OCI-LY3 (cell line): ENCODE measurements at regions not wholly inside any gene's neighbourhood (a gene's known extent, or its start where the extent isn't known, plus 50 kb on each side); places are given as distances from the start of the nearest gene placed in this dataset.

Source experiments
- H2AFZ ChIP-seq: fragments of 200-600, 300-600 bp; shearing (Covaris generic); 2 replicates; pipeline ENCODE4 v1.6.0; 2014; ENCODE audit warnings: antibody characterized with exemption, low read depth, low read length
- H3K27ac ChIP-seq: fragments of 200-600, 300-600 bp; sonication (generic); 2 replicates; pipeline ENCODE4 v1.5.1; 2014; ENCODE audit warnings: mild to moderate bottlenecking, low read length, moderate library complexity, mixed read lengths
- H3K27me3 ChIP-seq: fragments of 200-600, 300-600 bp; sonication (generic); 2 replicates; pipeline ENCODE4 v1.6.1; 2014; ENCODE audit warnings: low read depth, low read length, mixed read lengths
- H3K36me3 ChIP-seq: fragments of 200-600, 300-600 bp; sonication (generic); replicated peaks from 2 replicates; pipeline ENCODE3; 2014; ENCODE audit warnings: low read depth, low read length, mixed read lengths
- H3K4me1 ChIP-seq: fragments of 300-600, 200-600 bp; sonication (generic); 2 replicates; pipeline ENCODE4 v1.6.1; 2014; ENCODE audit warnings: low read length, mixed read lengths
- H3K4me2 ChIP-seq: fragments of 200-600, 300-600 bp; sonication (generic); 2 replicates; pipeline ENCODE4 v1.6.1; 2014; ENCODE audit warnings: low read length, mixed read lengths
- H3K4me3 ChIP-seq: fragments of 300-600, 200-600 bp; sonication (generic); 2 replicates; pipeline ENCODE4 v1.5.1; 2014; ENCODE audit warnings: antibody characterized with exemption, mild to moderate bottlenecking, low read length, moderate library complexity
- H3K79me2 ChIP-seq: fragments of 300-600, 200-600 bp; shearing (Covaris generic); 2 replicates; pipeline ENCODE4 v1.6.1; 2014; ENCODE audit warnings: mild to moderate bottlenecking, low read length, mixed read lengths
- H3K9ac ChIP-seq: fragments of 300-600, 200-600 bp; shearing (Covaris generic); 2 replicates; pipeline ENCODE4 v1.6.0; 2014; ENCODE audit warnings: mild to moderate bottlenecking, low read length, moderate library complexity
- H3K9me3 ChIP-seq: fragments of 200-600, 300-600 bp; shearing (Covaris generic); 2 replicates; pipeline ENCODE4 v1.6.1; 2014; ENCODE audit warnings: low read length, mixed read lengths; ENCODE audit not compliant: insufficient read depth
- H4K20me1 ChIP-seq: fragments of 200-600, 300-600 bp; sonication (generic); 2 replicates; pipeline ENCODE4 v1.6.1; 2016; ENCODE audit warnings: low read length, mixed read lengths; ENCODE audit not compliant: insufficient read depth
- EZH2phosphoT487 ChIP-seq: fragments of 200-600 bp; shearing (Covaris generic); IDR thresholded peaks from 2 replicates; pipeline ENCODE4 v1.6.1; 2018; ENCODE audit warnings: antibody characterized with exemption, mixed run types, low read depth
- TF ChIP-seq, protein P1 (sequence below): fragments of 200-600, 300-600 bp; sonication (generic); IDR thresholded peaks from 2 replicates; pipeline ENCODE4 v1.5.1; 2014; ENCODE audit warnings: antibody characterized with exemption, low read length, low read depth

DNA sequence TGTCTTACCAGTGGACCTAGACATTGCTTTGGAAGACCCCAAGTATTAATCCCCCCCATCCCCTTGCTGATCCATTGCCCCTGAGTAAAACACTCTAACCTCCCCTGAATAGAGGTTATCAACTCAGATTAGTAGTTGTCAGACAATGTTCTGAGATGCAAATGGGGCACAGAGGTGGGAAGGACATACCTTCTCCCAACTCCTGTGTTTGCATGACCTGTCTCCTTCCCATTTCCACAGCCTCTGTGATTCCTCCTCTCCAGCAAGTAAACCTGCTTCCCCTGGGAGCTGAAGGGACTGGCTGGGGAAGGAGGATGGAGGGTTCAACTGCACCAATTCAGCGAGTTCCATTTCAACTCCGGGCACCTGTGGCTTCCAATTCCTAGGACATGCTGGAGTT lies 199.8 kb upstream of the SASH1 start:
- TF ChIP-seq EZH2phosphoT487: no peak
- TF ChIP-seq, protein P1, sequence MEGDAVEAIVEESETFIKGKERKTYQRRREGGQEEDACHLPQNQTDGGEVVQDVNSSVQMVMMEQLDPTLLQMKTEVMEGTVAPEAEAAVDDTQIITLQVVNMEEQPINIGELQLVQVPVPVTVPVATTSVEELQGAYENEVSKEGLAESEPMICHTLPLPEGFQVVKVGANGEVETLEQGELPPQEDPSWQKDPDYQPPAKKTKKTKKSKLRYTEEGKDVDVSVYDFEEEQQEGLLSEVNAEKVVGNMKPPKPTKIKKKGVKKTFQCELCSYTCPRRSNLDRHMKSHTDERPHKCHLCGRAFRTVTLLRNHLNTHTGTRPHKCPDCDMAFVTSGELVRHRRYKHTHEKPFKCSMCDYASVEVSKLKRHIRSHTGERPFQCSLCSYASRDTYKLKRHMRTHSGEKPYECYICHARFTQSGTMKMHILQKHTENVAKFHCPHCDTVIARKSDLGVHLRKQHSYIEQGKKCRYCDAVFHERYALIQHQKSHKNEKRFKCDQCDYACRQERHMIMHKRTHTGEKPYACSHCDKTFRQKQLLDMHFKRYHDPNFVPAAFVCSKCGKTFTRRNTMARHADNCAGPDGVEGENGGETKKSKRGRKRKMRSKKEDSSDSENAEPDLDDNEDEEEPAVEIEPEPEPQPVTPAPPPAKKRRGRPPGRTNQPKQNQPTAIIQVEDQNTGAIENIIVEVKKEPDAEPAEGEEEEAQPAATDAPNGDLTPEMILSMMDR: no peak
- Histone ChIP-seq H3K36me3 (no peaks in the 10 kb centered on the region), H3K9ac (no peak overlapping the region), H3K4me3 (no peak overlapping the region), H4K20me1 (no peaks in the 10 kb centered on the region), H3K9me3 (no peaks in the 10 kb centered on the region), H3K27me3 (no peaks in the 10 kb centered on the region), H2AFZ (no peak overlapping the region), H3K79me2 (no peaks in the 10 kb centered on the region), H3K4me2 (no peak overlapping the region), H3K27ac (no peak overlapping the region), H3K4me1 (no peaks in the 10 kb centered on the region)

DNA sequence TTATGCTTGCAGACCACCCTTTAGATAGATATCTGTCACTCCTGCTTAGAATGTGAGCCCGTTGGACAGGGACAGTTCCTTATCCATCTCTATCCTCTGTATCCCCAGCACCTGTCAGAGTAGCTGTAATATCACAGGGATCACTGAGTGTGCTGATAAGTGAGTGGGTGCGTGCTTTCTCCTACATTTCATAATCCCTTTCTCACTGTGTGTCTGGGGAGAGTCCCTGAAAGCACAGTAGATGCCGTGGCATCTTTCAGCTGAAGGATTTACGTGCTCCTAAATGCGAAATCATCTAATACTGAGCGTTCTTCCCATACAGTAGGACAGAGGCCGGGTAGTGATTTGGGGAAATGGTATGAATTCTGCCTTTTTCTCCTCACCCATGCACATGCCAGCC lies 198.9 kb upstream of the SASH1 start:
- H3K79me2 ChIP-seq: no peaks in the 10 kb centered on the region
- TF ChIP-seq, protein P1: no peak
- no peak for TF ChIP-seq EZH2phosphoT487
- no peak overlapping the region for H2AFZ ChIP-seq
- H3K4me2 ChIP-seq: no peak overlapping the region
- H3K4me1 ChIP-seq: no peaks in the 10 kb centered on the region
- H3K36me3 ChIP-seq: no peaks in the 10 kb centered on the region
- no peaks in the 10 kb centered on the region for H4K20me1 ChIP-seq
- H3K4me3 ChIP-seq: no peak overlapping the region
- no peak overlapping the region for H3K27ac ChIP-seq
- no peak overlapping the region for H3K9ac ChIP-seq
- H3K27me3 ChIP-seq: no peaks in the 10 kb centered on the region
- H3K9me3 ChIP-seq: no peaks in the 10 kb centered on the region

DNA sequence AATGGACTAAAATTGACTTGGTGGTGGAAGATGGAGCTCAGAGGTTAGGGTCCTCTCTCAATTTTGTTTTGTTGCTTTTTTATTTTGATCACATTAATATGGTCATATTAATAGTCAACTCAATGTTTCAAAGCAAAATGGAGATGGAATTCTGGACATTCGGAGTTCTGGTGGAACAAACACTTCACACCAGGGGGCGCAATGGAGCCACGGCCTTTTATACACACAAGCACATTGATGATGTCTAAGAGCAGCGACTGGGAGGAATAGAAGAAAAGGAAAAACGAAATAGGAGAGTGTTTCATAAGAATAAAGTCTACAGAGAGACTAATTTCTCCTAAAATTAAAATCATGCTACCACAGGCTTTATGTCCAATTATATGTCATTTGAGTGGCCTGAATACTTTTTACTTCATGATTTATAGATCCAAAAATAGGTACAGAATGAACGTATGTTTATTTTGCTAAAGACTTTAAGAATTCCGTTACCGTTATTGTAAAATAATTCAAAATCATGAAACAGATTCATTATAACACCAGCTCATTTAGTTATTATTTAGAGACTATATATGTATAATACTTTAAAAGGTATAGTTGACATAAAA lies 197.6 kb upstream of the SASH1 start:
- Histone ChIP-seq H3K36me3 (no peaks in the 10 kb centered on the region), H3K4me2 (peak overlapping the region; percentile 68), H3K27ac (no peak overlapping the region), H4K20me1 (no peaks in the 10 kb centered on the region), H3K9ac (no peak overlapping the region), H2AFZ (peak overlapping the region; percentile 88), H3K4me1 (no peaks in the 10 kb centered on the region), H3K9me3 (no peaks in the 10 kb centered on the region), H3K27me3 (no peaks in the 10 kb centered on the region), H3K79me2 (no peaks in the 10 kb centered on the region), H3K4me3 (peak overlapping the region; percentile 72)
- no peak for TF ChIP-seq EZH2phosphoT487
- TF ChIP-seq, protein P1: peak; percentile 77

DNA sequence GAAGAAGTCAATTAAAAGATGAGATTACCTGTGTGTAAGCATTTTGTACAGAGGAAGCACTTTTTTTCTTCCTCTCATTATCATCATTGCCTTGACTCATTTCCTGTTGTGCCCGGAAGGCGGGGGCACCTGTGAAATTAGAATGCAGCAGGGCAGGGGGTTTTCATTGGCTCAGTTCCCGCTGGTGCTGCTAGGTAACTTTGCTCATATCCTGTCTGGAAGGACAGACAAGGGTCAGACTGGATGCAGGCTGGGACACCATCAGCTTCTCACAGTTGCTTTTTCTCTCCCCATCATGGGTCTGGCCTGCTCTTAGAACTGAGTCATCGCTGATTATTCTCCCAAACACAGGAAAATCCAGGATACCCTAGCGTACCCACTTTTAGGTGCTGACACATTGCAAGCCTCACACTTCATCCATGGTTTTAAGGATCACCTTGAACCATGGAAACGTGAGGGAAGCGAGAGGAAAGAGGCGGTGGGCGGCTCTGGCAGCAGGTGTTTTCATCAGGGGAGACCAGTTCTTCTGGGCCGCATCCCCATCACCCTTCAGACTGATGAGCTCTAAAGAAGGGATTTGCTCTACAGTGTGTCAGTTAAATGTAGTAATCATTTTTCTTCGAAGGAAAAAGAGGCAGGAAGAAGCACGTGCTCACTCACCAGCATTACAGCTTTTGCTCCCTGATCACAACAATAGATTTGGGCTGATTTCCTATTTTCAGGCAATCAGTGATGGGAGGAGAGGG lies 195.7 kb upstream of the SASH1 start:
- no peaks in the 10 kb centered on the region for H3K27me3 ChIP-seq
- no peaks in the 10 kb centered on the region for H3K9me3 ChIP-seq
- H3K79me2 ChIP-seq: no peaks in the 10 kb centered on the region
- no peaks in the 10 kb centered on the region for H4K20me1 ChIP-seq
- H3K4me1 ChIP-seq: no peaks in the 10 kb centered on the region
- no peak overlapping the region for H2AFZ ChIP-seq
- TF ChIP-seq, protein P1: no peak
- no peak for TF ChIP-seq EZH2phosphoT487
- no peak overlapping the region for H3K9ac ChIP-seq
- H3K4me3 ChIP-seq: no peak overlapping the region
- H3K27ac ChIP-seq: no peak overlapping the region
- no peak overlapping the region for H3K4me2 ChIP-seq
- H3K36me3 ChIP-seq: no peaks in the 10 kb centered on the region
